GM12872 (cell line): ENCODE measurements at regions not wholly inside any gene's neighbourhood (a gene's known extent, or its start where the extent isn't known, plus 50 kb on each side); places are given as distances from the start of the nearest gene placed in this dataset.
A peak's percentile ranks its signal among the peaks of the same experiment; 100 is the strongest.

Source experiments
- TF ChIP-seq, protein P1 (sequence below): IDR thresholded peaks from 3 replicates; pipeline ENCODE4 v1.5.1; 2011; ENCODE audit warnings: low read depth, mild to moderate bottlenecking, low read length, moderate library complexity; ENCODE audit not compliant: insufficient read depth

DNA sequence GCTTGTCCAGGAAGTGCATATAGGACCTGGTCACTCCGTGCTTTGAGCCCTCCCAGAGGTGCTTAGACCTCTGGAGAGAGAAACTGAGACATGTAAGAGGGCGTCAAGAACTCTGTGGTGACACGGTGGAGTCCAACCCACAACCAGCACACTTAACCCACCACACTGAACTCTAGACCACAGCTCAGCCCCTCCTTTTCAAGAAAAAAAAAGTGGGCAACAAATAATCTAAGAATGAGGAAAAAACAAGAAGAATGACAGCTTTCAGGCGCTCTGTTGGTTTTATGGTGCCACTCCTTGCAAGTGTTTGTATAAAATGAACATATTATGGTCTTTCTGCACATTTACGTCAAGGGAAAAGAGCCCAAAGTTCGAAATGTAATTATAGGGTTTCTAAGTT, 50.2 kb upstream of the SNAPC3 start:
- TF ChIP-seq, protein P1, sequence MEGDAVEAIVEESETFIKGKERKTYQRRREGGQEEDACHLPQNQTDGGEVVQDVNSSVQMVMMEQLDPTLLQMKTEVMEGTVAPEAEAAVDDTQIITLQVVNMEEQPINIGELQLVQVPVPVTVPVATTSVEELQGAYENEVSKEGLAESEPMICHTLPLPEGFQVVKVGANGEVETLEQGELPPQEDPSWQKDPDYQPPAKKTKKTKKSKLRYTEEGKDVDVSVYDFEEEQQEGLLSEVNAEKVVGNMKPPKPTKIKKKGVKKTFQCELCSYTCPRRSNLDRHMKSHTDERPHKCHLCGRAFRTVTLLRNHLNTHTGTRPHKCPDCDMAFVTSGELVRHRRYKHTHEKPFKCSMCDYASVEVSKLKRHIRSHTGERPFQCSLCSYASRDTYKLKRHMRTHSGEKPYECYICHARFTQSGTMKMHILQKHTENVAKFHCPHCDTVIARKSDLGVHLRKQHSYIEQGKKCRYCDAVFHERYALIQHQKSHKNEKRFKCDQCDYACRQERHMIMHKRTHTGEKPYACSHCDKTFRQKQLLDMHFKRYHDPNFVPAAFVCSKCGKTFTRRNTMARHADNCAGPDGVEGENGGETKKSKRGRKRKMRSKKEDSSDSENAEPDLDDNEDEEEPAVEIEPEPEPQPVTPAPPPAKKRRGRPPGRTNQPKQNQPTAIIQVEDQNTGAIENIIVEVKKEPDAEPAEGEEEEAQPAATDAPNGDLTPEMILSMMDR = no peak

DNA sequence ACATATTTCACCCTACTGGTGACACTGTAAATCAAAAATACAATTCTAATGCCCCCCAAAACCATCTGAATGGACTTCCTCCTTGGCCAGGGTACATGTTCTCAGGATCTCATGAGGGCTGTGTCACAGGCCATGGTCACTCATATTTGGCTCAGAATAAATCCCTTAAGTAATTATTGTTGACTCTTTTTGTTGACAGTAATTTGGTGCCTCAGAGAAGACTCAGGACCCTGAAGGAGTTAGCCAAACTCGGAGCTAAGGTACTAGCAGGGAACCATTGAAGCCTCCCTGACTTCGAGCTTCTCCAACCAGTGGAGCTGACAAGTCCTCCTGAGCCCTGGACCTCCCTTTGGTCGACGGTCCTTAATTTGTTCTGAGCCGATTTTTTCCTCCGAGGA, 51.2 kb upstream of the SNAPC3 start:
- TF ChIP-seq, protein P1 = no peak

DNA sequence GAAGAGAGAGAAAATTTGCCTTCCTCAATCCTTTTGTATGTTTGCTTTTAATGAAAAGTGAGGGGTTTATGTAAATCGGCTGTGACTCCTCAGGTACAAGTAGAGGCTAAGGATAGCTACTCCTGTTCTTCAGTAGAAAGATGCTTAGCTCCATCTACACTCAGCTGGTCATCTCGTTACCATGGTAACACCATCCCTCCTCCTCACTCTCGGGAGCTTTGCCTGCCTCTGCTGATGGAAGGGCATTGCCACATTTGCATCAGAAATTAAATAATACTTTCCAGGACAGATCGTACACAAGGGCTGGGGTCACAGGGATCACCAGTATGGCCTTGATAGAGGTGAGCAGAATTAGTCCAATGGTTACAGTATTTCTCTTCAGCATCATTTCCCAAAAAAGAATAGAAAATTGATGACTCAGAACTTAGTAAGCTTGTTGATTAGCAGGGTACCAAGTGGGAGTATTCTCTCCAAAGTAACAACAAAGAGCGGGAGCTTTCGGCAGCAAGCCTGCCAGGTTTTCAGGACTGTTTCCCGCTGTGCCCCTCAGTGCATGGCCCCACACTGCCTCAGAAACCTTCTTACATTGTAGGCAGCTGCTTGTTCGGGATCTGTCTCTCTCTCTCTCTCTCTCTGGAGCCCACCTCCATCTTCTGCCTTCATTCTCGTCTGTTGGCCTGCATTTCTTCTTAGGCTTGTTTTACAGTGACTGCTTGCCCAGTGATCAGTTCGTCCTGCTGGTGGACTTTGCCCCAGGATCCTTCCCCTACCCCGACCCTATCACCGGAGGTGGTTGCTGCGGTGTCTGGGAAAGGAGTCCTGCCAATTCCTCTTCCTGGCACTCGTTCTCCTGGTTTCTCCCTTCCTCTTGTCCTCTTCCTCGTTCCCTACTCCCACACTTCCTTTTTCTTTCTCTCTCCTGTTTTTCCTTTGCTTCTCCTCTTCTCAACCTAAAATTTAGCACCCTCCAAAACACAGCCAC, 51.9 kb upstream of the SNAPC3 start:
- TF ChIP-seq, protein P1 = no peak

DNA sequence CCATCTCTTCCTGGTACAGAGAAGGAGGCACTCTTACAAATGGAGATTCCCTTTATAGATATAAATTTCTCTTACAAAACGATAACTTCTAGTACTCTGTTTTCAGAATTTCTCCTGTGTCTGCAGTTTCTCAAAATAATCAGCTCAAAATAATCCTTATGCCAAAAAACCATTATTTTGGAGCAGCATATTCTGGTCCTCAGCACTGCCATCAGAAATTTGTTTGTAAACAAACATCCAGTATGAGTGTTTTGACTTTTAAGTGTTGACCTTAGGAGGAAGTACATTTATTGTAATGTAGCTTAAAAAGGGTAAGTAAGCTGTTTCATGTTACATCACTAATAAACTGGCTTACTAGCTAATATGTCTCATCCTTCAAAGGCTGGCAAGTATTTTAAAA, 52.8 kb upstream of the SNAPC3 start:
- TF ChIP-seq, protein P1 = no peak

DNA sequence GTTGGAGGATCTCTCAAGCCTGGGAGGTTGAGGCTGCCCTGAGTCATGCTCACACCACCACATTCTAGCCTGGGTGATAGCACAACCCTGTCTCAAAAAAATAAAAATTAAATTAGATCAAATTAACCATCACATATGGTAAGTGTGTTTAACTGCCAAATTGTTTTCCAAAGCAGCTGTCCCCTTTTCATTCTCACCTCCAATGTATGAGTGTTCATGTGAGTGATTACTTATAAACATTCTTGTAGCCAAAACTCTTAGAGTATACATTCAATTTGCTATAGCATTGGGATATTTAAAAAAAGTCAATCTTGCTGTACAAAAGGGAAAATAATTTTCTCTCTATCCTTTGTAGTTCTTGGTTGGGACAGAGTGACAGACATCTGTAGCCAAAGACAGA, 53.4 kb upstream of the SNAPC3 start:
- TF ChIP-seq, protein P1 = no peak

DNA sequence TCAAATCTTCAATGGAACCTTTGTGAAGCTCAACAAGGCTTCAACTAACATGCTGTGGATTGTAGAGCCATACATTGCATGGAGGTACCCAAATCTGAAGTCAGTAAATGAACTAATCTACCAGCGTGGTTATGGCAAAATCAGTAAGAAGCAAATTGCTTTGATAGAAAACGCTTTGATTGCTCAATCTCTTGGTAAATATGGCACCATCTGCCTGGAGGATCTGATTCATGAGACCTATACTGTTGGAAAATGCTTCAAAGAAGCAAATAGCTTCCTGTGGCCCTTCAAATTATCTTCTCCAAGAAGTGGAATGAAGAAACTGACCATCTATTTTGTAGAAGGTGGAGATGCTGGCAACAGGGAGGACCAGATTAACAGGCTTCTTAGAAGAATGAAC, 54.7 kb upstream of the TTC39B start:
- TF ChIP-seq, protein P1 = no peak

DNA sequence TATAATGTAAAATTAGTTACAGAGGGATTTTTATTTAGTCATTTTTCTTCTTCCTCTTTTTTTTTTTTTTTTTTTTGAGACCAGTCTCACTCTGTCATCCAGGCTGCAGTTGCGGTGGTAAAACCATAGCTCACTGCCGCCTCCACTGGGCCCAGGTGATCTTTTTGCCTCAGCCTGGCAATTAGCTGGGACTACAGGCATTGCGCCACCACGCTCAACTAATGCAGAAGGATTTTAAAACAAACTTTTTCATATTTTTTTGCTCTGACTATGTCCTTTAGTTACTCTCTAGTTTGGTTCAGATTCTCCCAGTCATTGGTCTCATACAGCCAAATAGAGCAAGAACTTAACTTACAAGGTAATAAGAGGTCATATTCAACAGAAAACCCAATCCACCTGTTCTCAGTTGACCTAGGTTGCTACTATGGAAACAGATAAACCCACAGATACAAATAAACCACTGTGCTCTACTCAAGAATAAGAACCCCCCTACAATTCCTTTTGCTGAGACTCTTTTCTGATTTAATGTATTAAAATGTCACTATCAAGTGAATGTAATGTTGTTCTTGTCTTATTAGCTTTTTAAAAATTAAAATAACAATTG, 50.1 kb upstream of the TTC39B start:
- TF ChIP-seq, protein P1 = peak; percentile 39; the same call in 2 of the 3 replicates
